ENCODE measurements at regions not wholly inside any gene's neighbourhood (a gene's known extent, or its start where the extent isn't known, plus 50 kb on each side); places are given as distances from the start of the nearest gene placed in this dataset.

- intact Hi-C loops (cut with micrococcal nuclease; ENCODE audit: unreplicated experiment) = no loop called here
Observed at GRCh38 chr14:39628087-39628486, 195.9 kb upstream of the FBXO33 start.

More at GRCh38 chr14:39628087-39628486, 195.9 kb upstream of the FBXO33 start:
- H4K20me1 ChIP-seq (ENCODE audit: insufficient read depth, low read length) = no peaks in the 10 kb centered on the region
- BruUV-seq (replicated peaks) = no TSS peak
- H3K27me3 ChIP-seq (ENCODE audit: control insufficient read depth in 1 of 2, insufficient read depth in 2 of 2, low read length in 2 of 2) = peaks cover 0 to 8% of the 10 kb centered on the region in 2 experiments; a peak in 1 of 5 replicates
- FAIRE-seq (no peak), ATAC-seq (no peak), DNase-seq (ENCODE audit: low spot score) (no peak)
- CTCF ChIA-PET (ENCODE audit: low intra/inter-chr PET ratio, low total read pairs) = no interaction called here
- POLR2A ChIA-PET = no interaction called here
- no peaks in the 10 kb centered on the region for H3K9me3 ChIP-seq (ENCODE audit: low read length)
- H3K36me3 ChIP-seq (replicated peaks in 1 of 2; ENCODE audit: control insufficient read depth in 1 of 2, insufficient read depth in 2 of 2, low read length in 2 of 2) = no peaks in the 10 kb centered on the region
- H3K4me3 ChIP-seq (replicated peaks in 1 of 3; ENCODE audit: insufficient read depth in 1 of 3, low read depth in 2 of 3, low read length in 3 of 3) = no peak overlapping the region
- H3K9ac ChIP-seq (ENCODE audit: insufficient read depth, low read depth, low read length) = no peak overlapping the region
- no peak overlapping the region for H3K27ac ChIP-seq (ENCODE audit: extremely low read length, insufficient read depth, low read length)
- H3K4me2 ChIP-seq (ENCODE audit: low read depth, low read length) = no peak overlapping the region
- in situ Hi-C loops (cut with HindIII; ENCODE audit: extremely low pct_ligation_motif_present, low pct_unique_long_range_greater_than_20kb) = no loop called here
- no peaks in the 10 kb centered on the region for H3K4me1 ChIP-seq (ENCODE audit: insufficient read depth, low read length)
- no peaks in the 10 kb centered on the region for H3K79me2 ChIP-seq (ENCODE audit: insufficient read depth, low read length)
- TF ChIP-seq ZMYM2 (CRISPR knock-in tag; IDR thresholded peaks at IDR 0.05) (no peak), PRDM4 (CRISPR knock-in tag; IDR thresholded peaks at IDR 0.05; ENCODE audit: borderline replicate concordance) (no peak), ZNF891 (CRISPR knock-in tag; IDR thresholded peaks at IDR 0.05) (no peak), HDAC6 (IDR thresholded peaks at IDR 0.05; ENCODE audit: low read depth, low read length) (no peak), NFATC3 (CRISPR knock-in tag; IDR thresholded peaks at IDR 0.05) (no peak), YY1 (IDR thresholded peaks at IDR 0.05; ENCODE audit: insufficient read depth, insufficient replicate concordance, low read depth, low read length) (no peak)
- 11% methylated on average over 3 of the region's 3 CpGs for WGBS (ENCODE audit: low lambda C conversion rate)
- no peak overlapping the region for H2AFZ ChIP-seq (ENCODE audit: low read length)

All from HepG2 (cell line).